RKO (cell line): ENCODE measurements at regions not wholly inside any gene's neighbourhood (a gene's known extent, or its start where the extent isn't known, plus 50 kb on each side); places are given as distances from the start of the nearest gene placed in this dataset.
"Not testable (repeated sequence)": the region's sequence is repeated elsewhere in the genome, so short reads cannot be mapped to it uniquely, and the experiment has no call there.

ENCODE experiments used
- DNase-seq: peaks from one replicate; pipeline ENCODE4 v3.0.0-alpha.2; 2016; ENCODE audit warnings: low spot score

DNA sequence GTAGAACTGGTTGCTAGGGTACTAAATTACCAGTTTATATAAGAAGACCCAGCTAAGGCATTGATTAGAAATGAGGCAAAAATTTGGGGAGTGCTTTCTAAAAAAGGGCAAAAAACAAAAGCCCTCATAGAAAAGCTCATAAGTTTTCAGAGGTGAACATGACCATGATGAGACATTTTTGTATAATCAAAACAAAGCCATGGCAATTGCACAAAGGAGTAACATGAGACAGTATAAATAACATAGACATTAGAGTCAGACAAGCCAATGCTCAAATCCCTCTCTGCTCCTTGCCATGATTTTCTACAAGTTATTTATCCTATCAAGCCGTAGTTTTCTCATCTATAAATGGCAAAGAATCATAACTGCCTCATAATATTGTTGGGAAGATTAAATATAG is 112.2 kb upstream of the ADTRP start:
- DNase-seq = no peak

DNA sequence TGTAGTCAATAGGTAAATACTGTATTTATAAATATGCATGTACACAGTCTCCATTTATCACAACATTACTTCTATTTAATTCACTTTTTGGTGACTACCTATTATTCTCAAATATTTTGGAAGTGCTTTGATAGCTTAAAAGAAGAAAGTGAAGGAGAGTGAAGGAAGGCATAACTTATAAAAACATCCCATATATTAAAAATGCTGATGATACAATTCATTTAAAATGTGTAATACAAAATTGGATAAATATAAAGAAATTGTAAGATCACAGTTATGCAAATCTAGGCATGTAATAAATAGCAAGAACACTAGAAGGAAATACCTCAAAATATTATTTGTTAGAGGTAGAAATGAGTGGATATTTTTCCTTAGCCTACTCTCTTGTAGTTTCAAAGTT is 111.6 kb upstream of the ADTRP start:
- no peak for DNase-seq

DNA sequence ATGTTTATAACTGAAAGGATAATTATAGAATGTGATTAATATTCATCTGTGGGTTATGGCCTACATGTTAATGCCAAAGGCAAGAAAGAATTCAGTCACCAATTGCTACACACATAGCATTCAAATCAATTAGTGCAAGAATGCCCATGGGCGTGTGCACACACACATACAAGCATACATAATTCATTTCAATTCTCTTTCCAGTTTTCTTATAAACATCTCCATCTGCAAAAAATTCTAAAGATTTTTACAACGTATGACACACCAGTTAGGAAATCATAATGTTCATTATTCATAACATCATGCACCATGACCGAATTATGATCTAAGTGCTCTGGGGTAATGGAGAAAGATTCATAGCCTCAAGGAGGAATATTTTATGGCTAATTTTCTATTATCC is 111.0 kb upstream of the ADTRP start:
- no peak for DNase-seq

DNA sequence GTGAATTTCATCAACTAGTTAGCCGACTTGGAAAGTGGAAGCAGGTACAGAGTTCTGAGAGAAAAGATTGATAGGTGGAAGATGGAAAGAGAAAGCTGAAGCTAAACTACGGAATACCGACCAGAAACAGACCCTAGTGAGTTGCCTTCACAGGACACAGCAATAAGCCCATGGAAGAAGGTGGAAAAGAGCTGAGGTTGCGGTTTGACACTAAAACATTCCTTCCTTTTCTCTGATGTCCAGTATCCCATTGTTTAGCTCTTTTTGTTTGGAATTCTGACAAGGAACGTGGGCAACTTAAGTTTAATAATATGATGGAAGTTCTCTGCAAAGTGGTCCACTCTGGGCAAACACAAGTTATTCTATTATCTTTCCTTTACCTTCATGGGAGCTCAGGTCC is 110.1 kb upstream of the ADTRP start:
- no peak for DNase-seq

DNA sequence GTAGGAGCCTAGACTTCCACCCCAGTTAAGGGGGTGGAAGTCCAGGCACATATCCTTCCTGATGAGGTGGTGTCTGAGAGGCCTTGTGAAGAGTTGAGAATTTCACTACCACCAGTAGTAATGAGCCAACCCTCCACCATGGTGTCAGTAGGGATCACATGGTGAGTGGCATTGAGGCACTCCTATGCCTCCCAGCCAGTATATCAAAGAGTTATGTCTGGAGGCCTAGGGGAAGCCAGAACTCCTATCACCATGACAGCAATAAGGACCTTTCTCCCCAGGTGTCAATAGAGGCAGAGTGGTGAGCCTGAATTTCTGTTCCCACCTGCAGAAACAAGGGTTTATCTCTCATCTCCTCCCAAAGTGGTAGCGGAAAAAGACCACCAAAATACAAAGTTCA is 106.6 kb upstream of the ADTRP start:
- no peak for DNase-seq

DNA sequence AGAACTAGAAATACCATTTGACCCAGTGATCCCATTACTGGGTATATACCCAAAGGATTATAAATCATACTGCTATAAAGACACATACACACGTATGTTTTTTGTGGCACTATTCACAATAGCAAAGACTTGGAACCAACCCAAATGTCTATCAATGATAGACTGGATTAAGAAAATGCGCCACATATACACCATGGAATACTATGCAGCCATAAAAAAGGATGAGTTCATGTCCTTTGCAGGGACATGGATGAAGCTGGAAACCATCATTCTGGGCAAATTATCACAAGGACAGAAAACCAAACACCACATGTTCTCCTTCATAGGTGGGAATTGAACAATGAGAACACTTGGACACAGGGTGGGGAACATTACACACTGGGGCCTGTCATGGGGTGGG is 104.9 kb upstream of the ADTRP start:
- not testable (repeated sequence) for DNase-seq

DNA sequence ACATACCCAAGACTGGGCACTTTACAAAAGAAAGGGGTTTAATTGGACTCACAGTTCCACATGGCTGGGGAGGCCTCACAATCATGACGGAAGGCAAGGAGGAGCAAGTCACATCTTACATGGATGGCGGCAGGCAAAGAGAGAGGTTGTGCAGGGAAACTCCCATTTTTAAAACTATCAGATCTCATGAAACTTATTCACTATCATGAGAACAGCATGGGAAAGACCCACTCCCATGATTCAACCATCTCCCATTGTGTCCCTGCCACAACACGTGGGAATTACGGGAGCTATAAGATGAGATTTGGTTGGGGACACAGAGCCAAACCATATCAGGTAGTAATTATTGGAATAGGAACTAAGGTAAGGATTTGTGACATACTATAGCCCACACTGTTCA is 101.6 kb upstream of the ADTRP start:
- DNase-seq = not testable (repeated sequence)

DNA sequence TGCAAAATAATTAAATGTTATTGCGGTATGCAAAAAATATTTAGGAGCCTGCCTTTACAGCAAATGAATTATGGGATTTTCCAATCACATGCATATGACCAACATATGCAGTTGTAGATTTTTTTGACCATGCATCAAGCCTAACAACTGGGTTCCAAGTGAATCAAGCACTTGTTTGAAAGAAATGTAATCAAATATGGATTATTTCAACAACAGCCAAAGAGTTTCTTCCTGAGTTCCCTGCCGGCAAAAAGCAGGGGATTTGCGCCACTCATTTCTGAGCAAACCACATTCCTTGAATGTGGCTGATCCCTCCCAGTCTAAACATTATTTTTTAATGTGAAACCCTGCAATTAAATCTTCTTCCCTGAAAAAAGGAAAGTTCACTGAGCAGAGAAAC is 100.1 kb upstream of the ADTRP start:
- DNase-seq = no peak

DNA sequence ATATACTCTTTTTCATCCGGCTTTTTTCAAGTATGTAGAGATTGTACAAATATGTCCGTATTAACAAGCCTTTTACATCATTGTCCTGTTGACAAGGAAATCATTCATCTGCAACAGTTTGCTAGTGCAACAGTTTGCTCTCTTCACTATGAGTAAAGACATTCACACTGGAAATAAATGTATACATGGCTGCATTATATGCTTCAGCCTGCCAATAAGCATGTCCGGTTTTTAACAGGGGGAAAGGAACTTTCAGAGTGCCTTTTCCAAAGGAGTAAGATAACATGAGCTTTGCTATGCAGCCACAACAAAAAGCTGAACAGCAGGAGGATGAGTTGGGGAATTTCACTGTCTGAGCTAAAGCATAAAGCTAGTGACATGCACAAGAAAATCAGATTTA is 99.4 kb upstream of the ADTRP start:
- DNase-seq = no peak

DNA sequence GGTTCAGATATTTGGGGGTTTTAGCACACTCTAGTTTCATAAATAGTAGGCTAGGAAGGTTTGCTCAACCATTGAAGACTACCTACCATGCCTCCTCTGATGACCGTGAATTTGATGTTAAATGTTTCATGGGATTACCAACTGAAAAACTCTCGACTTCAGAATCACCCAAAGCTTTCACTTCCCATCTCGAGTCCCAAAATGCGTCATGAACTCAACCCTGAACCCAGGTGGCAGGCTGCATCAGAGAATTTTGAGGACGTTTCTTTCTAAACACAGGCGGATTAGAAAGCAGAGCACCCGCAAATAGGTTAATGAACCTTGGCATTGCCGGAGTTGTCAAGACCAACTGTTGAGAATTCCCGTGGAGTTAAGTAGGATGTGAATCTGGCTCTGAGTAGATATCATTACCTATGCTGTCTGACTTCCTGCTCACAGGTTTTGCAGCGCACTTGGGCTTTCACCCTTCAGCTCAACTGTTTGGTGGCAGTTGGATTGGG is 98.4 kb upstream of the ADTRP start:
- DNase-seq = no peak

DNA sequence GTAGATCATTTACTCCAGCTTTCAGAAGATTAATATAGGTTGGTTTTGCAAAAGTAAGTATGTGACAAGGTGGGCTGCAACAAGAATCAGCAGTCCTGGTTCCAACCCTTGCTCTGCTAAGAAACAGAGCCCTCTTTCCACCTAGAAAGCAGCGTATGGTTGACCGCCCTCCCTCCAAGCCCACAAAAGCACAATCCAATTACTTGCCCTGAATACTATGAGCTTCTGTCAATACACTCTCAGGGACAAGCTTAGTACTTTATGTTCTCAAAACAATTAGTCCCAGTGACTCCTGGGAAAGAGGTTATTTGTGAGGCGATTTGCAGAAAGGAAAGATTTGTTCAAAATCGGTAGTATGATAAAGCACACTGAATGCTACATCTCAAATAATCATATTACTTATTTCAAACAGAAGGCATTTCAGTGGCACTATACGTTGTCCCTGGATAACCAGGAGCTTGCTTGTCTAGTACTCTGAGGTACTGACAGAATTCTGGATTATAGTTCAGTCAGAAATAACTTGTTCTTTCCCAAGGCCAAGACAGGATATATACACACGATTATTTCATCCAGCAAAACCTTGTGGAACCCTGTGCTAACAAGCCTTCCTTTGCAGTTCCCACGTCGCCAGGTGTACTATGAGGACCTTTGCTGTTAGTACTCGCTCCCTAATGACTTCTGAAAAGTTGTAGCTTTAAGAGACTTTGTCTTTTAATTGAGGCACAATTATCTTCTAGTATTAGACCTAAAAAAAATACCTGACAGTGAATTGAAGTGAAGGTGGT is 96.9 kb upstream of the ADTRP start:
- no peak for DNase-seq

DNA sequence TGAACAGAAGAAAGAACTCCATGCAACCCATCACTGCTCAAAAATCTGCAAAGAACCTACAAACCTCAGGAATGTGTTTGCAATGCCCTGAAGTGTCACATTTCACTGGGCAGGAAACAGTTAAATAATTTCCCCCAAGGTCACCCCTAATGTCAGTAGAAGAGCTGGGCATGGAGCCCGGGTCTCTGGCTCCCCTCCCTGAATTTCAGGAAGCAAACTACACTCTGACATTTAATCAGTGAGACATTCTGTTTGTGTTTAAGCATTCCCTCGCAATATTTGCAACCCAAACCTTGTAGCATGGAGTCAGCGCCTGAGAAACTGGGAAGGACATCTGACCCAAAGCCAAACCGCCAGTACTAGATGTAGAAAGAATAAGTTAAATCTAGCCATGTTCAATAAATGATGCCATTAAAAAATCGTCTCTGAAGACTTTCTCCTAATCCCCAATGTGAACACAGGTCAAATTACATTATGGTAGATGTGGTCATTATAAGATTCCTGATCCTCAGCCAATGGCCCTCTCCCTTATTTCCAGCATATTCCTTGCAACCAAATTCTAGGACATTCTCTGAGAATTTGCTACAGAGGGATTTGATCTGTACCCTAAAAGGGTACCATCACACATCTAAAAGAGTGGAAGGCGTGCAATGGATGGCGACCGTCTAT is 91.2 kb upstream of the ADTRP start:
- no peak for DNase-seq

DNA sequence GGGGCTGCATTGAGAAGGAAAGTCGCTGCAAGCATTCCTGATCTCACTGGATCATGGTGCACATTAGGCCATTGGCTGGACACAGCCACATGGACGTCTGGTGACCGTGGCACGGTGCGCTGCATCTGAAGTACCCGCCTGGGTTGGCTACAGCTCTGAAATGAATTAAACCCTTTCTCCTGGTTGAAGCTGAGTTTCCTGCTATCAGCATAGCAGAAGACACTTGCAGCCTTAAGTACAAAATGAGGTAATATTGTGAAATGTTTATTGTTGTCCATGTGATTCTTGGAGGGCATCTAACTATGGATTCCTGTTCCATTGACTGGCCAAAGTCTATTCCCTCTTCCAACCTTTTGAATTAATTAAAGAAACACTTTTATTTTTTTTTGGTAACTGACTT is 89.8 kb upstream of the ADTRP start:
- no peak for DNase-seq

DNA sequence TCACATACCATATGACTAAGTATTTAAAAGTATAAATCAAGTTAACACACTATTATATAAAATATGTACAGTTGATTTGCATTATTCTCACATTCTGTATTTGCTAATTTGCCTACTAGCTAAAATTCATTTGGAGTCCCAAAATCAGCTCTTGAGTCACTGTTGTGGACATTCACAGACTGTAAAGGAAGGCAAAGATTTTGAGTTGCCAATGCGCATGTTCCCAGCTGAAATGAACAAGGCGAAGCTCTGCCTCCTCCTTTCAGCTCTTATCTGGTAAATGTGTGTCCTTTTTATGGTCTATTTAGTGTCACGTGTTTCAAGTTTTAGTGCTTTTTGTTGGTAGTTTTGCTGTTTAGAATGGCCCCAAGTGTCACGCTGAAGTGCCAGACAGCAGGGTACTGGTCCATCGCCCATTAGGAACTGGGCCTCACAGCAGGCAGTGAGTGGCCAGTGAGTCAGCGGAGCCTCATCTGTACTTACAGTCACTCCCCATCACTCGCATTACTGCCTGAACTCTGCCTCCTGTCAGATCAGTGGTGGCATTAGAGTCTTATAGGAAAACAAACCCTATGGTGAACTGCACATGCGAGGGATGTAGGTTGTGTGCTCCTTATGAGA is 87.2 kb upstream of the ADTRP start:
- peak; percentile 70 for DNase-seq

DNA sequence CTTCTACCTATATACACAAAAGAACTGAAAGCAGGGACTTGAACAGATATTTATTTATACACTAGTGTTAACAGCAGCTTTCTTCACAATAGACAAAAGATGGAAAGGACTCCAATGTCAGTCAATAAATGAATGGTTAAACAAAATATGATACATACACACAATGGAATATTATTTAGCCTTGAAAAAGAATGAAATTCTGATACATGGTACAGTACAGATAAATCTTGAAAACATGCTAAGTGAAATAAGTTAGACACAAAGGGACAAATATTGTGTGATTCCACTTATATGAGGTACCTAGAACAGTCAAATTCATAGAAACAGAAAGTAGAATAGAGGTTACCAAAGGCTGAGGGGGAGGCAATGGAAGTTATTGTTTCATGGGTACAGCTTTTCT is 79.8 kb upstream of the ADTRP start:
- DNase-seq = no peak

DNA sequence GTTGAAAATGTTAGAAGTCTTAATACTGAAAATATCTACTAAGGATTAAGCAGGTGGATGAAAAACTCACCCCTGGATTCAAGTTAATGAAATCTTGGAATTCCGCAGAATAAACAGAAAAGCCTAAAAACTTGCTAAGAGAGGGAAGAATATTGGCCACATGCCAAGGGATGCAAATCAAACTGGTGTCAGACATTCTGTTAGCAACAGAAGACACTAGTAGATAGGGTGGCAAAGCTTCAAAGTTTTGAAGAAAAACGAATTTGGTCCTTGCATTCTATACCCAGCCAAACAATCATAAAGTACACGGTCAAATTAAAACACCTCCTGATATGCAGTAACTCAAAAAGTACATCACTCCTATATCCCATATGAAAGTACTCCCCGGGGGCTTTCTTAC is 77.1 kb upstream of the ADTRP start:
- DNase-seq = no peak

DNA sequence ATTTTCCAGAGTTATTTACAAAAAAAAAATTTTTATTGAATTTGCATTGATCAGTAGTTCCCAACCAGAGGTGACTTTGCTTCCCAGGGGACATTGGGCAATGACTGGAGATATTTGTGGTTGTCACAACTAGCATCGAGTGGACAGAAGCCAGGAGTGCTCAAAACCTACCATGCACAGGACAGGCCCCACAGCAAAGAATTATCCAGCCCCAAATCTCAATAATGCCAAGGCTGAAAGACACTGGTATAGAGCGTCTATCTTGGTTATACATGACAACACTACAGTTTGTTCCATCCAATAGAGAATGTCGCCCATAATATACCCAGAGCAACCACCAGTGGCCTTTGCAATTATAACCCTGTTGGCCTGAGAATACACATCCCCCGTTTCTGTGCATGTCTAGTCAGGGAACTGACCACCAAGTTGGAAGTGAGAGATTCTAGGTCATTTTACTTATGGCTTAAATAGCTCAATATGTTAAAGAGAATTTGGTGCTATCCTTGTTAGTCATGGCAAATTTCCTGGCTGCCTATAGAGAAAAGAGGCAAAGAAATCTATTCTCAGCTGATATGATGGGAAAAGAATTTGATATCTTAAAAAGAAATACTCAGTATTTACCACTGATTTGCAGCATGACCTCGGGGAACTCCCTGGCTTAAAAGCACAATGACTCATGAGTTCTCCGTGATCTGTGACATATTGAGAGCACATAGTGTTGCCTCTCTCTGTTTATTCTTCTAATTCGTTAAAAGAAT is 76.0 kb upstream of the ADTRP start:
- DNase-seq = peak; percentile 21

DNA sequence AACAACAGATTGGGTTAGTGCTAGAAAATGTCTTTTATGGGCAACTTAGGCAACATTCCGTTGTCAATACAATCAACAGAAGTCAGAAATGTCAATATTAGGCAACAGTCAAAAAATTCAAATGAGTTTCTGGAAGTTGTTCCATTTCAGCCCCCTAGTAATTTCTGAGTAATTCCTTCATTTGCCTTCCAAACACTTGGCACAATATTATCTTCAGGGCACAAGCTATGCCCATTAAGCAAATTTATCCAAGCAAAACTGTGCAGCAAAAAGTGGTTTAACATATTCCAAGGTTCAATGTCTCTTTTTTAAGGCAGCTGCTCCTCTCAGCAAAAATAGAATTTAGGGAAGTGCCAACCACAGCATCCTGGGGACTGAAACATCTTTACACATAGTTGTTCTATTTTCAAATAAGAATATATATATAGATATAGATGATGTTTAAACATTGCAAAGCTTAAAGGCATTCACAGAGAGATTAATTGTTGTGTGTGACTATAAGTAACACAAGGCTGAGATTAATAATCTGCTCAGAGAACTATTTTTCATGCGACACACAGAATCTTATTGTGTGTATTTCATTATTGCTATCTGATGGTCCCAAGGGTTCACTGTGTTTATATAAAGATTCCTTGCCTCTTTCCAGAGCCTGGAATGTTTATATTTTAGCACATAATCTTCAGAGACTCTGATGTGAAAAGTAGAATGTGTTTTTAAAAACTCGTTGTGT is 75.2 kb upstream of the ADTRP start:
- no peak for DNase-seq

DNA sequence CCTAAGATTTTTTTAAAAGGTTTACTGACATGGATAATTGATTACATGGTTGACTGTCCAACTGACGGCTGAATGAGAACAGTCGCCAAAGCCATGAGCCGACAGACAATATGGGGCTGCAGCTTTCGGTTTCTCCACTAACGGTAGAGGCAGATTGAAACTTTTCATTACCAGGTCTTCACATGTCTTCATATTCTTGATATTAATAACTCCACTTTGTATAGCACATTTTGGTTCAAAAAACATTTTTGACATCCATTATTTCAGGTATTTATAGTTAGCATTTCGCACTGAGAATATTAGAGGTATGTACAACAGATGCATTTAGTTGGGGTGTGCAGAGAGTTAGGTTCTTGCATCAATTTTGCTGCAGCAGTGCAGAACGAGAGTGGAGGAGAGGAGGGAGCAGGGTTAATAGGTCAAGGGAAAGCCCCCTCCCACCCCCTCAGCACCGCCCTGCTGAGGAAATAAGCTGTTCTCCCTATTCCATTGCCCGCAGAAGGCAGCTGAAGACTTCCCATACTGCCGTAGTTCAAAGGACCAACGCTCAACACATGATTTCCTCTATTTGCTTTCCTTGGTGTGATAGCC is 73.6 kb upstream of the ADTRP start:
- DNase-seq = no peak

DNA sequence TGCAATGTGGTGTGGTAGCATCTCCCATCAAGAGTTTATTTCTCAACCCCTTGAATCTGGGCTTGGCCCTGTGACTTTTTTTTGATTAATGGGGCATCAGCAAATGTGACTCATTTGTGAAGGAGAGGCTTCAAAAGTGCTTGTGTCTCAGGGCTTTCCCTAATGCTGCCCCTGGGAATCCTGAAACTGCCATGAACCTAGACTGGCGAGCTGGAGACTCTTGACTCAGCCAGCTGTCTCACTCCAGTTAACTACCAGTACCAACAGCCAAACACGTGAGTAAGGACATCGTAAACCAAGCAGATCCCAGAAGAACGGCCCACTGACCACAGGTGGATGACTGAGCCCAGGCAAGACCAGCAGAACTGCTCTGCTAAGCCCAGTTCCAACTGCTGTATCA is 72.8 kb upstream of the ADTRP start:
- DNase-seq = peak; percentile 5
